Left kidney (tissue), 1 donor: ENCODE measurements at regions not wholly inside any gene's neighbourhood (a gene's known extent, or its start where the extent isn't known, plus 50 kb on each side); places are given as distances from the start of the nearest gene placed in this dataset.
"Not testable (repeated sequence)": the region's sequence is repeated elsewhere in the genome, so short reads cannot be mapped to it uniquely, and the experiment has no call there.

Experiments
- DNase-seq: peaks from one replicate; pipeline ENCODE4 v3.0.0-alpha.2; 2013

GRCh38 chr12:23193552-23193951 lies 568.6 kb downstream of the ETNK1 start:
- no peak for DNase-seq

- DNase-seq: no peak
These were observed 572.3 kb downstream of the ETNK1 start for GRCh38 chr12:23197266-23197665.

- no peak for DNase-seq
These were observed 577.8 kb downstream of the ETNK1 start for GRCh38 chr12:23202728-23203127.

- DNase-seq: peak; percentile 38
These were observed 580.2 kb downstream of the ETNK1 start for GRCh38 chr12:23204933-23205778.

- no peak for DNase-seq
These were observed 584.8 kb downstream of the ETNK1 start for GRCh38 chr12:23209793-23210192.

- no peak for DNase-seq
These were observed 585.6 kb downstream of the ETNK1 start for GRCh38 chr12:23210573-23210972.

GRCh38 chr12:23211384-23212320 lies 586.7 kb downstream of the ETNK1 start:
- DNase-seq: no peak

GRCh38 chr12:23217158-23217557 lies 592.2 kb downstream of the ETNK1 start:
- DNase-seq: no peak

GRCh38 chr12:23217667-23218066 lies 592.7 kb downstream of the ETNK1 start:
- peak; percentile 69 for DNase-seq

- no peak for DNase-seq
These were observed 596.1 kb downstream of the ETNK1 start for GRCh38 chr12:23221066-23221465.

GRCh38 chr12:23221926-23222325 lies 597.0 kb downstream of the ETNK1 start:
- no peak for DNase-seq

- no peak for DNase-seq
These were observed 597.8 kb downstream of the ETNK1 start for GRCh38 chr12:23222801-23223200.

GRCh38 chr12:23228101-23228500 lies 603.1 kb downstream of the ETNK1 start:
- no peak for DNase-seq

GRCh38 chr12:23230899-23231298 lies 605.9 kb downstream of the ETNK1 start:
- no peak for DNase-seq

GRCh38 chr12:23236066-23236780 lies 611.3 kb downstream of the ETNK1 start:
- DNase-seq: no peak

GRCh38 chr12:23236811-23237210 lies 611.8 kb downstream of the ETNK1 start:
- DNase-seq: no peak

GRCh38 chr12:23238190-23238589 lies 613.2 kb downstream of the ETNK1 start:
- DNase-seq: no peak

- no peak for DNase-seq
These were observed 614.0 kb downstream of the ETNK1 start for GRCh38 chr12:23238957-23239356.

- DNase-seq: no peak
These were observed 620.2 kb downstream of the ETNK1 start for GRCh38 chr12:23245186-23245585.

- DNase-seq: no peak
These were observed 628.2 kb downstream of the ETNK1 start for GRCh38 chr12:23253191-23253590.

- not testable (repeated sequence) for DNase-seq
These were observed 628.9 kb downstream of the ETNK1 start for GRCh38 chr12:23253910-23254309.

GRCh38 chr12:23259558-23259957 lies 634.6 kb downstream of the ETNK1 start:
- DNase-seq: no peak
